ENCODE measurements at regions not wholly inside any gene's neighbourhood (a gene's known extent, or its start where the extent isn't known, plus 50 kb on each side); places are given as distances from the start of the nearest gene placed in this dataset.

- no peak for TF ChIP-seq CTCF (IDR thresholded peaks at IDR 0.05)
- TF ChIP-seq POLR2A (IDR thresholded peaks at IDR 0.05): no peak
These were observed 60.9 kb upstream of the DISP3 start for GRCh38 chr1:11418056-11418455.
